ENCODE measurements at regions not wholly inside any gene's neighbourhood (a gene's known extent, or its start where the extent isn't known, plus 50 kb on each side); places are given as distances from the start of the nearest gene placed in this dataset.

DNA sequence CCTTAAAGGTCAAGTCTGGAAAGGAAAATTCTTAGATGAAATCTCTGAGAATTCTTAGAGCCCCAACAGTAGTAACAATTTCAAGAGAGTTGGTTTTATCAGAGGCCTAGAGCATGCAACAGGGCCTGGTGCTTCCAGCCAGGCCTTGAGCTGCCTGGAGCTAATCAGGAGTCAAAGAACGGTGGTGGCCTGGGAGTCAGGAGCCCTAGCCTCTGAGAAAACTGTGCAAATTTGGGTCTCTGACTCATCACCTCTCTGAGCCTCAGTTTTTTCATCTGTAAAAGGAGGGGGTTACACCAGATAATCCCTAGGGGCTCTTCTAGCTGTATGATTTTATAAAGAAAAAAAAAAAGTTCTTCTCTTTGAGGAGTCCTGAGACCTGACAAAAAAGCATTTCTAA lies 227.3 kb upstream of the RPL38 start:
- no peaks in the 10 kb centered on the region for H3K27me3 ChIP-seq (ENCODE audit: insufficient read depth, low read length)
- H3K36me3 ChIP-seq (ENCODE audit: insufficient read depth, low read length): no peaks in the 10 kb centered on the region
- Mint-ChIP-seq H3K9me3 (peaks cover 0 to 3% (median 0%) of the 10 kb centered on the region in 8 donors), H3K27me3 (peaks cover 17 to 22% of the 10 kb centered on the region in 2 donors), H3K4me3 (no peak overlapping the region), H3K4me1 (peaks cover 0 to 2% (median 0%) of the 10 kb centered on the region in 4 donors), H3K27ac (no peak overlapping the region), H3K36me3 (no peaks in the 10 kb centered on the region)
- H3K4me1 ChIP-seq (ENCODE audit: insufficient read depth, low read length): no peaks in the 10 kb centered on the region
- no peak overlapping the region for H3K27ac ChIP-seq (ENCODE audit: low read depth, low read length)
- POLR2A ChIA-PET (ENCODE audit: partially characterized antibody): no interaction called here
- intact Hi-C loops (cut with micrococcal nuclease): no loop called here
- H3K9me3 ChIP-seq (ENCODE audit: control insufficient read depth in 1 of 2, low read length in 2 of 2): no peaks in the 10 kb centered on the region
- H3K4me3 ChIP-seq (ENCODE audit: low read length in 2 of 2): no peak overlapping the region
- CTCF ChIA-PET (ENCODE audit: partially characterized antibody): no interaction called here
- no peak for DNase-seq

DNA sequence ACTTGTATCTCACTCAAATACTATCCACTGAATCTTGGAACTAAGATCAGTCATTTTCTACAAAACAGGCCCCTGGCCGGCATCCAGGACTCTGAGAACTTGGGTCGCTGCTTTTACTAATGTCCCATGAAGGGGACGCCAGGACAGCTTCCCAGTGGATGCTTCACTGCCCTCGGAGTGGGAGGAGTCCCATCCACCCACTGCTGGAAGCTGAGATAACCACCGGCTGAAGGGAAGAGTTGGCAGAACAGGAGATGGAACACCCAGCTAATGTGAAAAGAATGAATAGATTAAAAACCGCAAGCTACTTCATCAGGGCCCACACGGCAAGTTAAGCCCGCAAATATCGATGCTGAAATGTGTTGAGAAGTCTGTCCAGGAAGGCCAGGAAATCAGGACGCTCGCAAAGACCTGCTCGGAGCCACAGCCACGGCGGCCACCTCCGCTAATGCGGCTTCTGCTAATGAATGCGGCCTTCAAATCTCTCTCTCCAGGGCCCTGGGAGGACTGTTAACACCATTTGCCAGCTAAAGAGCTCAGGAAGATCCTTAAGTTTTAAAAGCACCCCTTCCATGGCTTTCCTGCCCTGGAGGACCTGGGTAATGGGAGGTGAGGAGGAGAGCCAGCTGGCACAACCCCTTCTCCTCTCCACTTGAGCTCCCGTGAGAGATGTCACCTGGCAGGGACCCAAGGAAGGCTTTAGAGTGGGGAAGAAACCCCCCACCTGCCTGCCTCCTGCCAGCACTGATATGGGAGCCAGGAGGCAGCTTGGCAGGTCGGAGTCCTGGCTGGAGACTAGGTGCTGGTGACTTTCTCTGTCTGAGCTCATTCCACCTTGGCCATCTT lies 226.6 kb upstream of the RPL38 start:
- Mint-ChIP-seq H3K27ac (no peak overlapping the region), H3K4me1 (peaks cover 0 to 2% (median 0%) of the 10 kb centered on the region in 4 donors), H3K9me3 (peaks cover 0 to 3% (median 0%) of the 10 kb centered on the region in 8 donors), H3K27me3 (peaks cover 14 to 17% of the 10 kb centered on the region in 2 donors), H3K4me3 (no peak overlapping the region), H3K36me3 (no peaks in the 10 kb centered on the region)
- intact Hi-C loops (cut with micrococcal nuclease): no loop called here
- DNase-seq: no peak
- Histone ChIP-seq H3K4me1 (ENCODE audit: insufficient read depth, low read length) (no peaks in the 10 kb centered on the region), H3K9me3 (ENCODE audit: control insufficient read depth in 1 of 2, low read length in 2 of 2) (no peaks in the 10 kb centered on the region), H3K27ac (ENCODE audit: low read depth, low read length) (no peak overlapping the region), H3K27me3 (ENCODE audit: insufficient read depth, low read length) (no peaks in the 10 kb centered on the region), H3K36me3 (ENCODE audit: insufficient read depth, low read length) (no peaks in the 10 kb centered on the region), H3K4me3 (ENCODE audit: low read length in 2 of 2) (no peak overlapping the region)
- ChIA-PET POLR2A (ENCODE audit: partially characterized antibody) (no interaction called here), CTCF (ENCODE audit: partially characterized antibody) (no interaction called here)

DNA sequence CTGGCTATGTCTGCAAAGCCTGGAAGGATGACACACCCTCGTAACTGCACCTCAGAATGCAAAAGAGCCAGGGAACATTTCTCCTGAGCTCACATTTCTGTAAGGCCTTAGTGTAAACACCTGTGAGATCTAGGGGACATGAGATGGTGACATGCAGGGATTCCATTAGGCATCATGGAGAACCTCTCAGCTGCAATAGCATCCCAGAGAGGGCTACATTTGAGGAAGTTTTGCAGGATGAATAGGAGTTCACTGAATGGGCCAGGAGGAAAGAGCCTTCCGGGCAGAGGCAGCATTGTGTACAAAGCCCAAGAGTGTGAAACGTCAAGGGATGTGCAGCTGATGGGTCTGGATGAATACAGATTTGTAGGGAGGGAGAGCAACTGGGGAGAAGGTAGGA lies 223.0 kb upstream of the RPL38 start:
- no peaks in the 10 kb centered on the region for H3K36me3 Mint-ChIP-seq
- H3K4me3 Mint-ChIP-seq: no peak overlapping the region

DNA sequence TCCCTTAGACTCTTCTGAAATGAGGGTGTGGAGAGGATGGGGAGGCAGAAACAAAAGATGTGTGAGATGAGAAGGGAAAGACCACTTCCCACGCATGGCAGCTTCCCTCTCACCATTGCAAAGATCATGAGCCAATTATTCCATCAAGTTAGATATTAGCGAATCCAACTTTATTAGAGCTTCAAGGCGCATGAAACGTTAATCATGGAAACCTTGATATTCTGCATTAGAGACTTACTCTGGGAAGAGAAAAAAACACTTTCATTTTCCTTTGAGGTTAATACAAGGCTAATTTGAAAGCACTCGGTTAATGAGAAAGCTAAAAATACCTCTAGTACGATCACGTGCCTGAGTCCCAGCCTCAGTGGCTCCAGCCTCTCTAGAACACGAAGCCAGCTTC lies 220.6 kb upstream of the RPL38 start:
- H3K27ac ChIP-seq (ENCODE audit: low read depth, low read length): no peak overlapping the region
- peak overlapping the region in 3 of 8 donors; percentile 35 to 65 (median 61) for H3K4me3 Mint-ChIP-seq
- H3K27me3 ChIP-seq (ENCODE audit: insufficient read depth, low read length): no peaks in the 10 kb centered on the region
- H3K4me1 Mint-ChIP-seq: peaks cover 10 to 15% (median 13%) of the 10 kb centered on the region in 4 donors
- peaks cover 15 to 20% of the 10 kb centered on the region in 2 donors for H3K27me3 Mint-ChIP-seq
- DNase-seq: no peak
- intact Hi-C loops (cut with micrococcal nuclease): no loop called here
- ChIA-PET POLR2A (ENCODE audit: partially characterized antibody) (no interaction called here), CTCF (ENCODE audit: partially characterized antibody) (no interaction called here)
- H3K36me3 Mint-ChIP-seq: no peaks in the 10 kb centered on the region
- peaks cover 0 to 3% (median 0%) of the 10 kb centered on the region in 8 donors for H3K9me3 Mint-ChIP-seq
- no peaks in the 10 kb centered on the region for H3K4me1 ChIP-seq (ENCODE audit: insufficient read depth, low read length)
- no peaks in the 10 kb centered on the region for H3K9me3 ChIP-seq (ENCODE audit: control insufficient read depth in 1 of 2, low read length in 2 of 2)
- no peaks in the 10 kb centered on the region for H3K36me3 ChIP-seq (ENCODE audit: insufficient read depth, low read length)
- peak overlapping the region in 1 of 7 donors; percentile 78 for H3K27ac Mint-ChIP-seq
- no peak overlapping the region for H3K4me3 ChIP-seq (ENCODE audit: low read length in 2 of 2)

More for the DNA sequence above, 223.0 kb upstream of the RPL38 start:
- Histone ChIP-seq H3K4me1 (ENCODE audit: insufficient read depth, low read length) (no peaks in the 10 kb centered on the region), H3K27me3 (ENCODE audit: insufficient read depth, low read length) (no peaks in the 10 kb centered on the region), H3K36me3 (ENCODE audit: insufficient read depth, low read length) (no peaks in the 10 kb centered on the region), H3K9me3 (ENCODE audit: control insufficient read depth in 1 of 2, low read length in 2 of 2) (no peaks in the 10 kb centered on the region), H3K27ac (ENCODE audit: low read depth, low read length) (no peak overlapping the region), H3K4me3 (ENCODE audit: low read length in 2 of 2) (no peak overlapping the region)
- Mint-ChIP-seq H3K4me1 (peaks cover 10 to 15% (median 13%) of the 10 kb centered on the region in 4 donors), H3K27ac (no peak overlapping the region), H3K9me3 (peaks cover 0 to 3% (median 0%) of the 10 kb centered on the region in 8 donors), H3K27me3 (peaks cover 17 to 21% of the 10 kb centered on the region in 2 donors)
- ChIA-PET CTCF (ENCODE audit: partially characterized antibody) (interaction anchor here (1.0 kb wide), 1 partner anchor 18 kb away, joined by 3 read pairs; no protein-coding TSS in a partner anchor), POLR2A (ENCODE audit: partially characterized antibody) (no interaction called here)
- intact Hi-C loops (cut with micrococcal nuclease): no loop called here
- no peak for DNase-seq

DNA sequence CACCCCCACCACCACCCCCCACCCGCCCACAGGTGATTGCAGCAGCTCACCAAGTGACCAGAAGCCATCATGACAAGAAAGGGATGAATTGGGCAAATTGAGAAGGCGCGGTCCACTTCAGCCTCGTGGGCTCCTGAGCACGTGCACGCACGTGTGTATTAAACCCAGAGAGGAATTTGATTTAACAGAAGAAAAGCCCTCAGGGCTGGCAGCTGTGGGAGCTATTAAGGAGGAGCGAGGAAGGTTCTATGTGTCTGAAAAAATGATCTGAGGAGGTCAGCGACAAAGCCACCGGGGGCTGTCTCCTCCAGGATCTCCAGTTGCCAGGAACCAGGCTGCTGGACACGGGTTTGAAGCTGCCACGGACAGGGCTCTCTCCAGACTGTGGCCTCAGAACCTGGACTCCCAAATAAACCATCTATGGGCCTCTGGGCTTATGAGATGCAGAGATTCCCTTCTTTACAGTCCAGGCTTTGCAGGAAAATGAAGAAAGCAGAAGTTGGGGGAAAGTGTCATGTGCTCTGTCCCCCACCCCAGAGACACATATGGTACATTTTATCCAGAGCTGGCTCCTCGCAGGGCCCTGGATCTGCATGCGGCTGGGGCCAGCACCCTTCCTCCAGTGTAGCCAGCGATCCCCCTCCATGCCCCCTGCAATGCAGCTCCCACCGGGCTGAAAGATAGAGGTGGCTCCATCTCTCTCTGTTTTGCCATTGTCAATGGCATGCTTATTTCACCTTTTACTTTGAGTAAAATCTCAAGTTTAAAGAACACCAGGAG lies 219.7 kb upstream of the RPL38 start:
- ChIA-PET POLR2A (ENCODE audit: partially characterized antibody) (no interaction called here), CTCF (ENCODE audit: partially characterized antibody) (no interaction called here)
- Mint-ChIP-seq H3K27ac (no peak overlapping the region), H3K4me3 (no peak overlapping the region), H3K36me3 (no peaks in the 10 kb centered on the region), H3K27me3 (peaks cover 15 to 22% of the 10 kb centered on the region in 2 donors), H3K9me3 (no peaks in the 10 kb centered on the region), H3K4me1 (peaks cover 10 to 15% (median 13%) of the 10 kb centered on the region in 4 donors)
- Histone ChIP-seq H3K4me3 (ENCODE audit: low read length in 2 of 2) (no peak overlapping the region), H3K4me1 (ENCODE audit: insufficient read depth, low read length) (no peaks in the 10 kb centered on the region), H3K27me3 (ENCODE audit: insufficient read depth, low read length) (no peaks in the 10 kb centered on the region), H3K9me3 (ENCODE audit: control insufficient read depth in 1 of 2, low read length in 2 of 2) (no peaks in the 10 kb centered on the region), H3K27ac (ENCODE audit: low read depth, low read length) (no peak overlapping the region), H3K36me3 (ENCODE audit: insufficient read depth, low read length) (no peaks in the 10 kb centered on the region)
- no peak for DNase-seq
- intact Hi-C loops (cut with micrococcal nuclease): no loop called here

DNA sequence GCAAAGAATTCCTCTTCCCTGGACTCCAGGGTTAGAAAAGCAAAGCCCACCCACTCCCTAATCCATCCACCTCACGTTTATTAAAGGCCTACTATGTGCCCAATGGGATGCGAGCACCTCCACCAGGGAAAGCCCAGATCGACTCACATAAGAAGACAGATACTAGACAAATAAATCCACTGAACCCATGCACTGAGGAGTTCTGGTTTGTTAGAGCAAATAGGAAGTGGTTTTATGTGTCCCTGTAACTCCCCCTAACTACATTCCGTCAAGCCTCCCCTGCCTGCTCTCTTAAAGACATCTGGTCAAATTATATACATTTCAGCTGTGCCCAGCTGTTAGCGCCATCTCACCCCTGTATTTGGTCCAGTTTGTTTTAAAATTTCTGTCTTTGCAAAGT lies 218.5 kb upstream of the RPL38 start:
- peak overlapping the region in 1 of 8 donors; percentile 30 for H3K4me3 Mint-ChIP-seq
- H3K4me1 Mint-ChIP-seq: peaks cover 10 to 15% (median 13%) of the 10 kb centered on the region in 4 donors
- H3K4me3 ChIP-seq (ENCODE audit: low read length in 2 of 2): no peak overlapping the region
- CTCF ChIA-PET (ENCODE audit: partially characterized antibody): interaction anchor here (0.9 kb wide), 1 partner anchor 11 kb away, joined by 3 read pairs; no protein-coding TSS in a partner anchor
- no peak for DNase-seq
- H3K4me1 ChIP-seq (ENCODE audit: insufficient read depth, low read length): no peaks in the 10 kb centered on the region
- intact Hi-C loops (cut with micrococcal nuclease): no loop called here
- H3K36me3 Mint-ChIP-seq: no peaks in the 10 kb centered on the region
- peaks cover 12 to 17% of the 10 kb centered on the region in 2 donors for H3K27me3 Mint-ChIP-seq
- no peaks in the 10 kb centered on the region for H3K27me3 ChIP-seq (ENCODE audit: insufficient read depth, low read length)
- H3K36me3 ChIP-seq (ENCODE audit: insufficient read depth, low read length): no peaks in the 10 kb centered on the region
- H3K9me3 Mint-ChIP-seq: no peaks in the 10 kb centered on the region
- POLR2A ChIA-PET (ENCODE audit: partially characterized antibody): no interaction called here
- H3K27ac ChIP-seq (ENCODE audit: low read depth, low read length): no peak overlapping the region
- no peaks in the 10 kb centered on the region for H3K9me3 ChIP-seq (ENCODE audit: control insufficient read depth in 1 of 2, low read length in 2 of 2)
- H3K27ac Mint-ChIP-seq: peak overlapping the region in 1 of 7 donors; percentile 3

DNA sequence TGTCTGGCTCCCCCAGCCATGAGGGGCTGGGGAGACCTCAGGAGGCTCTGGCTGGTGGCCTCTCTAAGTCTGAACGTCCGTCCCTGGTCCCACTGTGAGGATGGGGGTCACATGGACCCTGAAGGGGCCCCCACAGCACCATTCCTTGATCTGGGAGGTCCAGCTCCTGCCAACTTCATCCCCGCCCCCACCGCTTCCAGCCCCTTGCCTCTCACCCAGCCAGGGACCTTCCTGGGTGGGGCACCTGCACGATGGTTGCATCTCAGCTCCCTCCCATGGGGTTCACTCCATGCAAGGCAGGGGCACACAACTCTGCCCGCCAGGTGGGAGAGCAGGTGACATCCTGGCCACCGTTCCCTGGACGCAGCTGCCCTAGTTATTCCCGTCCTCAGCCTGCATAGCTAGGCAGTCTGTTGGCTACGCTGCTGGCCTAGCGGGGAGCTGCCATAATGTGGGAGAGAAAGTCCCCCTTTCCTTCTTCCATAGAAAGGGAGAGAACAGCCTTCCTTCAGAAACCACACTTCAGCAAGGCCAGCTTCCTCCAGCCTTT lies 217.9 kb upstream of the RPL38 start:
- CTCF ChIA-PET (ENCODE audit: partially characterized antibody): interaction anchor here (0.9 kb wide), 1 partner anchor 10 kb away, joined by 3 read pairs; no protein-coding TSS in a partner anchor
- H3K27me3 ChIP-seq (ENCODE audit: insufficient read depth, low read length): no peaks in the 10 kb centered on the region
- H3K4me3 ChIP-seq (ENCODE audit: low read length in 2 of 2): no peak overlapping the region
- no peaks in the 10 kb centered on the region for H3K36me3 ChIP-seq (ENCODE audit: insufficient read depth, low read length)
- H3K27ac ChIP-seq (ENCODE audit: low read depth, low read length): no peak overlapping the region
- no peaks in the 10 kb centered on the region for H3K9me3 Mint-ChIP-seq
- no peaks in the 10 kb centered on the region for H3K9me3 ChIP-seq (ENCODE audit: control insufficient read depth in 1 of 2, low read length in 2 of 2)
- POLR2A ChIA-PET (ENCODE audit: partially characterized antibody): no interaction called here
- no peaks in the 10 kb centered on the region for H3K36me3 Mint-ChIP-seq
- H3K4me3 Mint-ChIP-seq: no peak overlapping the region
- intact Hi-C loops (cut with micrococcal nuclease): no loop called here
- H3K27me3 Mint-ChIP-seq: peaks cover 10 to 16% of the 10 kb centered on the region in 2 donors
- DNase-seq: no peak
- peaks cover 10 to 15% (median 13%) of the 10 kb centered on the region in 4 donors for H3K4me1 Mint-ChIP-seq
- no peaks in the 10 kb centered on the region for H3K4me1 ChIP-seq (ENCODE audit: insufficient read depth, low read length)
- no peak overlapping the region for H3K27ac Mint-ChIP-seq
